ENCODE measurements at regions not wholly inside any gene's neighbourhood (a gene's known extent, or its start where the extent isn't known, plus 50 kb on each side); places are given as distances from the start of the nearest gene placed in this dataset.

GRCh38 chr2:58800881-58801280, 559.8 kb upstream of the FANCL start:
- Histone ChIP-seq H3K9ac (ENCODE audit: low read length) (no peak overlapping the region), H3K27ac (ENCODE audit: low read depth, low read length) (no peak overlapping the region), H3K9me3 (ENCODE audit: low read length) (no peaks in the 10 kb centered on the region), H3K27me3 (ENCODE audit: control insufficient read depth in 1 of 2, insufficient read depth in 2 of 2, low read length in 2 of 2) (no peaks in the 10 kb centered on the region), H3K36me3 (ENCODE audit: insufficient read depth, low read length) (no peaks in the 10 kb centered on the region), H3K4me3 (ENCODE audit: low read depth in 1 of 2, low read length in 2 of 2) (no peak overlapping the region), H3K4me1 (ENCODE audit: insufficient read depth, low read length) (no peaks in the 10 kb centered on the region)

GRCh38 chr2:58798676-58799208, 557.6 kb upstream of the FANCL start:
- H3K4me1 ChIP-seq (ENCODE audit: insufficient read depth, low read length) = no peaks in the 10 kb centered on the region
- H3K9me3 ChIP-seq (ENCODE audit: low read length) = no peaks in the 10 kb centered on the region
- no peak overlapping the region for H3K4me3 ChIP-seq (ENCODE audit: low read depth in 1 of 2, low read length in 2 of 2)
- no peak overlapping the region for H3K27ac ChIP-seq (ENCODE audit: low read depth, low read length)
- H3K27me3 ChIP-seq (ENCODE audit: control insufficient read depth in 1 of 2, insufficient read depth in 2 of 2, low read length in 2 of 2) = no peaks in the 10 kb centered on the region
- no peak overlapping the region for H3K9ac ChIP-seq (ENCODE audit: low read length)
- H3K36me3 ChIP-seq (ENCODE audit: insufficient read depth, low read length) = no peaks in the 10 kb centered on the region

- H3K27ac ChIP-seq (ENCODE audit: low read depth, low read length) = no peak overlapping the region
- H3K9me3 ChIP-seq (ENCODE audit: low read length) = no peaks in the 10 kb centered on the region
- no peak overlapping the region for H3K4me3 ChIP-seq (ENCODE audit: low read depth in 1 of 2, low read length in 2 of 2)
- H3K9ac ChIP-seq (ENCODE audit: low read length) = no peak overlapping the region
- H3K27me3 ChIP-seq (ENCODE audit: control insufficient read depth in 1 of 2, insufficient read depth in 2 of 2, low read length in 2 of 2) = no peaks in the 10 kb centered on the region
- H3K4me1 ChIP-seq (ENCODE audit: insufficient read depth, low read length) = no peaks in the 10 kb centered on the region
- no peaks in the 10 kb centered on the region for H3K36me3 ChIP-seq (ENCODE audit: insufficient read depth, low read length)
Observed at GRCh38 chr2:58796239-58796910, 555.2 kb upstream of the FANCL start.

GRCh38 chr2:58794916-58795315, 553.8 kb upstream of the FANCL start:
- Histone ChIP-seq H3K4me3 (ENCODE audit: low read depth in 1 of 2, low read length in 2 of 2) (no peak overlapping the region), H3K36me3 (ENCODE audit: insufficient read depth, low read length) (no peaks in the 10 kb centered on the region), H3K9me3 (ENCODE audit: low read length) (no peaks in the 10 kb centered on the region), H3K4me1 (ENCODE audit: insufficient read depth, low read length) (no peaks in the 10 kb centered on the region), H3K27ac (ENCODE audit: low read depth, low read length) (no peak overlapping the region), H3K9ac (ENCODE audit: low read length) (no peak overlapping the region), H3K27me3 (ENCODE audit: control insufficient read depth in 1 of 2, insufficient read depth in 2 of 2, low read length in 2 of 2) (no peaks in the 10 kb centered on the region)

- Histone ChIP-seq H3K4me1 (ENCODE audit: insufficient read depth, low read length) (no peaks in the 10 kb centered on the region), H3K9ac (ENCODE audit: low read length) (no peak overlapping the region), H3K27me3 (ENCODE audit: control insufficient read depth in 1 of 2, insufficient read depth in 2 of 2, low read length in 2 of 2) (no peaks in the 10 kb centered on the region), H3K4me3 (ENCODE audit: low read depth in 1 of 2, low read length in 2 of 2) (no peak overlapping the region), H3K9me3 (ENCODE audit: low read length) (no peaks in the 10 kb centered on the region), H3K27ac (ENCODE audit: low read depth, low read length) (no peak overlapping the region), H3K36me3 (ENCODE audit: insufficient read depth, low read length) (no peaks in the 10 kb centered on the region)
Observed at GRCh38 chr2:58794103-58794502, 553.0 kb upstream of the FANCL start.

GRCh38 chr2:58788402-58788801, 547.3 kb upstream of the FANCL start:
- no peaks in the 10 kb centered on the region for H3K27me3 ChIP-seq (ENCODE audit: control insufficient read depth in 1 of 2, insufficient read depth in 2 of 2, low read length in 2 of 2)
- H3K4me3 ChIP-seq (ENCODE audit: low read depth in 1 of 2, low read length in 2 of 2) = no peak overlapping the region
- H3K9ac ChIP-seq (ENCODE audit: low read length) = no peak overlapping the region
- H3K36me3 ChIP-seq (ENCODE audit: insufficient read depth, low read length) = no peaks in the 10 kb centered on the region
- H3K4me1 ChIP-seq (ENCODE audit: insufficient read depth, low read length) = no peaks in the 10 kb centered on the region
- H3K9me3 ChIP-seq (ENCODE audit: low read length) = no peaks in the 10 kb centered on the region
- no peak overlapping the region for H3K27ac ChIP-seq (ENCODE audit: low read depth, low read length)

GRCh38 chr2:58770846-58771245, 529.7 kb upstream of the FANCL start:
- Histone ChIP-seq H3K27ac (ENCODE audit: low read depth, low read length) (no peak overlapping the region), H3K36me3 (ENCODE audit: insufficient read depth, low read length) (no peaks in the 10 kb centered on the region), H3K9me3 (ENCODE audit: low read length) (no peaks in the 10 kb centered on the region), H3K4me1 (ENCODE audit: insufficient read depth, low read length) (no peaks in the 10 kb centered on the region), H3K27me3 (ENCODE audit: control insufficient read depth in 1 of 2, insufficient read depth in 2 of 2, low read length in 2 of 2) (no peaks in the 10 kb centered on the region), H3K9ac (ENCODE audit: low read length) (no peak overlapping the region), H3K4me3 (ENCODE audit: low read depth in 1 of 2, low read length in 2 of 2) (no peak overlapping the region)

GRCh38 chr2:58769864-58770234, 528.7 kb upstream of the FANCL start:
- no peak overlapping the region for H3K27ac ChIP-seq (ENCODE audit: low read depth, low read length)
- H3K9ac ChIP-seq (ENCODE audit: low read length) = no peak overlapping the region
- no peak overlapping the region for H3K4me3 ChIP-seq (ENCODE audit: low read depth in 1 of 2, low read length in 2 of 2)

GRCh38 chr2:58769111-58769863, 528.2 kb upstream of the FANCL start:
- no peaks in the 10 kb centered on the region for H3K27me3 ChIP-seq (ENCODE audit: control insufficient read depth in 1 of 2, insufficient read depth in 2 of 2, low read length in 2 of 2)
- H3K9me3 ChIP-seq (ENCODE audit: low read length) = no peaks in the 10 kb centered on the region
- H3K9ac ChIP-seq (ENCODE audit: low read length) = no peak overlapping the region
- no peaks in the 10 kb centered on the region for H3K4me1 ChIP-seq (ENCODE audit: insufficient read depth, low read length)
- H3K4me3 ChIP-seq (ENCODE audit: low read depth in 1 of 2, low read length in 2 of 2) = no peak overlapping the region
- no peak overlapping the region for H3K27ac ChIP-seq (ENCODE audit: low read depth, low read length)
- H3K36me3 ChIP-seq (ENCODE audit: insufficient read depth, low read length) = no peaks in the 10 kb centered on the region

More at GRCh38 chr2:58769864-58770234, 528.7 kb upstream of the FANCL start:
- Histone ChIP-seq H3K27me3 (ENCODE audit: control insufficient read depth in 1 of 2, insufficient read depth in 2 of 2, low read length in 2 of 2) (no peaks in the 10 kb centered on the region), H3K9me3 (ENCODE audit: low read length) (no peaks in the 10 kb centered on the region), H3K36me3 (ENCODE audit: insufficient read depth, low read length) (no peaks in the 10 kb centered on the region), H3K4me1 (ENCODE audit: insufficient read depth, low read length) (no peaks in the 10 kb centered on the region)

- Histone ChIP-seq H3K36me3 (ENCODE audit: insufficient read depth, low read length) (no peaks in the 10 kb centered on the region), H3K9me3 (ENCODE audit: low read length) (no peaks in the 10 kb centered on the region), H3K4me1 (ENCODE audit: insufficient read depth, low read length) (no peaks in the 10 kb centered on the region), H3K4me3 (ENCODE audit: low read depth in 1 of 2, low read length in 2 of 2) (no peak overlapping the region), H3K27me3 (ENCODE audit: control insufficient read depth in 1 of 2, insufficient read depth in 2 of 2, low read length in 2 of 2) (no peaks in the 10 kb centered on the region), H3K27ac (ENCODE audit: low read depth, low read length) (no peak overlapping the region), H3K9ac (ENCODE audit: low read length) (no peak overlapping the region)
Observed at GRCh38 chr2:58768715-58769080, 527.6 kb upstream of the FANCL start.

GRCh38 chr2:58767828-58768714, 526.9 kb upstream of the FANCL start:
- H3K9ac ChIP-seq (ENCODE audit: low read length) = no peak overlapping the region
- no peak overlapping the region for H3K27ac ChIP-seq (ENCODE audit: low read depth, low read length)
- H3K4me3 ChIP-seq (ENCODE audit: low read depth in 1 of 2, low read length in 2 of 2) = no peak overlapping the region
- no peaks in the 10 kb centered on the region for H3K36me3 ChIP-seq (ENCODE audit: insufficient read depth, low read length)
- H3K27me3 ChIP-seq (ENCODE audit: control insufficient read depth in 1 of 2, insufficient read depth in 2 of 2, low read length in 2 of 2) = no peaks in the 10 kb centered on the region
- H3K4me1 ChIP-seq (ENCODE audit: insufficient read depth, low read length) = no peaks in the 10 kb centered on the region
- H3K9me3 ChIP-seq (ENCODE audit: low read length) = no peaks in the 10 kb centered on the region

Measured in muscle layer of colon (tissue), 2 donors.